A673 (cell line): ENCODE measurements at regions not wholly inside any gene's neighbourhood (a gene's known extent, or its start where the extent isn't known, plus 50 kb on each side); places are given as distances from the start of the nearest gene placed in this dataset.

ENCODE experiments used
- BruUV-seq: library from RNA; stranded (reverse); fragments of 400-500 nt; replicated peaks from 2 replicates; lab custom pipeline; 2021; lab: Mats Ljungman, UMichigan
- CTCF ChIA-PET: fragments of 300-600 bp; sonication (Branson Sonifier 250); formaldehyde crosslinking; loops from one replicate; lab custom pipeline; 2022; ENCODE audit warnings: antibody characterized with exemption; lab: Charles Lee
- POLR2A ChIA-PET: fragments of 300-600 bp; sonication (Branson Sonifier 250); formaldehyde crosslinking; loops from one replicate; lab custom pipeline; 2022; ENCODE audit warnings: antibody characterized with exemption; ENCODE audit not compliant: low non-redundant PET; lab: Charles Lee
- DNase-seq: peaks from one replicate; pipeline ENCODE4 v3.0.0-alpha.2; 2015; ENCODE audit warnings: low spot score
- H3K27ac ChIP-seq: fragments of 200-600 bp; sonication (generic); 2 replicates; pipeline ENCODE4 v1.5.1; 2016; ENCODE audit warnings: mixed run types, low read depth, mild to moderate bottlenecking, mixed read lengths, antibody characterized with exemption, low read length; ENCODE audit not compliant: poor library complexity, severe bottlenecking
- H3K27me3 ChIP-seq: fragments of 200-600 bp; sonication (generic); replicated peaks from 2 replicates; pipeline ENCODE4 v1.6.1; 2017; ENCODE audit warnings: mixed run types, low read depth, mild to moderate bottlenecking, mixed read lengths, antibody characterized with exemption, low read length; ENCODE audit not compliant: insufficient read depth, poor library complexity
- H3K36me3 ChIP-seq: fragments of 200-600 bp; sonication (generic); 2 replicates; pipeline ENCODE4 v1.6.1; 2016; ENCODE audit warnings: mixed run types, mild to moderate bottlenecking, mixed read lengths, antibody characterized with exemption, low read length; ENCODE audit not compliant: insufficient read depth, poor library complexity, severe bottlenecking
- H3K4me1 ChIP-seq: fragments of 200-600 bp; sonication (generic); 2 replicates; pipeline ENCODE4 v1.6.1; 2017; ENCODE audit warnings: mixed run types, mild to moderate bottlenecking, mixed read lengths, antibody characterized with exemption, low read length; ENCODE audit not compliant: insufficient read depth, poor library complexity, severe bottlenecking
- H3K4me3 ChIP-seq: fragments of 200-600 bp; sonication (generic); 2 replicates; pipeline ENCODE4 v1.5.1; 2016; ENCODE audit warnings: low read depth, mixed run types, mild to moderate bottlenecking, mixed read lengths, low read length; ENCODE audit not compliant: poor library complexity, severe bottlenecking
- H3K9me3 ChIP-seq: fragments of 200-600 bp; sonication (generic); 2 replicates; pipeline ENCODE4 v1.6.1; 2016; ENCODE audit warnings: mixed run types, low read depth, mild to moderate bottlenecking, mixed read lengths, antibody characterized with exemption, low read length; ENCODE audit not compliant: poor library complexity, severe bottlenecking
- CTCF ChIP-seq: fragments of 300-800, 200-600 bp; sonication (generic); conservative IDR thresholded peaks from 2 replicates; pipeline ENCODE4 v1.5.1; 2017; ENCODE audit warnings: low read depth, mild to moderate bottlenecking, antibody characterized with exemption, low read length, moderate library complexity, mixed read lengths
- EZH2 ChIP-seq: fragments of 200-600 bp; sonication (generic); IDR thresholded peaks from 2 replicates; pipeline ENCODE4 v1.6.1; 2017; ENCODE audit warnings: borderline replicate concordance, low read depth, mild to moderate bottlenecking, mixed read lengths, antibody characterized with exemption, low read length; ENCODE audit not compliant: poor library complexity, severe bottlenecking
- intact Hi-C: fragments of 100-400 bp; cut with micrococcal nuclease; formaldehyde crosslinking; loops from one replicate; pipeline ENCODE4 v1.10.0; 2022; ENCODE audit not compliant: unreplicated experiment

- no peak for DNase-seq
- BruUV-seq = no TSS peak
- H3K27ac ChIP-seq = no peak overlapping the region
- ChIA-PET CTCF (no interaction called here), POLR2A (no interaction called here)
- H3K9me3 ChIP-seq = no peaks in the 10 kb centered on the region
- H3K27me3 ChIP-seq = no peaks in the 10 kb centered on the region
- H3K4me3 ChIP-seq = no peak overlapping the region
- TF ChIP-seq EZH2 = no peak
- TF ChIP-seq CTCF = no peak
- intact Hi-C loops = no loop called here
- peaks cover 26% of the 10 kb centered on the region for H3K4me1 ChIP-seq
- no peaks in the 10 kb centered on the region for H3K36me3 ChIP-seq
These were observed 68.4 kb upstream of the PNMA1 start for GRCh38 chr14:73782623-73783022.

- Histone ChIP-seq H3K4me1 (peaks cover 25% of the 10 kb centered on the region), H3K27me3 (no peaks in the 10 kb centered on the region), H3K27ac (no peak overlapping the region), H3K9me3 (no peaks in the 10 kb centered on the region), H3K36me3 (no peaks in the 10 kb centered on the region), H3K4me3 (no peak overlapping the region)
- TF ChIP-seq EZH2 = no peak
- TF ChIP-seq CTCF = no peak
- no TSS peak for BruUV-seq
- CTCF ChIA-PET = interaction anchor here (0.7 kb wide), 1 partner anchor 42 kb away, joined by 7 read pairs; no protein-coding TSS in a partner anchor
- intact Hi-C loops = no loop called here
- POLR2A ChIA-PET = no interaction called here
- DNase-seq = no peak
These were observed 66.7 kb upstream of the PNMA1 start for GRCh38 chr14:73780896-73781295.

- POLR2A ChIA-PET = no interaction called here
- Histone ChIP-seq H3K9me3 (no peaks in the 10 kb centered on the region), H3K4me3 (no peak overlapping the region), H3K27me3 (no peaks in the 10 kb centered on the region), H3K4me1 (peaks cover 21% of the 10 kb centered on the region), H3K36me3 (no peaks in the 10 kb centered on the region), H3K27ac (no peak overlapping the region)
- TF ChIP-seq EZH2 (no peak), CTCF (no peak)
- no TSS peak for BruUV-seq
- CTCF ChIA-PET = no interaction called here
- intact Hi-C loops = no loop called here
- DNase-seq = no peak
These were observed 66.2 kb upstream of the PNMA1 start for GRCh38 chr14:73780391-73780790.
